DND-41 (cell line): ENCODE measurements at regions not wholly inside any gene's neighbourhood (a gene's known extent, or its start where the extent isn't known, plus 50 kb on each side); places are given as distances from the start of the nearest gene placed in this dataset.

ENCODE experiments used
- ATAC-seq: fragments of 200-7000 bp; cut with Tn5 transposase; 3 replicates; pipeline ENCODE4 v1.9.1; 2021; ENCODE audit warnings: low read depth; ENCODE audit not compliant: insufficient read depth
- DNase-seq: peaks from one replicate; pipeline ENCODE4 v3.0.0-alpha.2; 2020
- H2AFZ ChIP-seq: 2 replicates; pipeline ENCODE4 v1.6.0; 2012; ENCODE audit warnings: low read depth, low read length
- H3K27ac ChIP-seq: 2 replicates; pipeline ENCODE4 v1.5.1; 2012; ENCODE audit warnings: low read length, inconsistent platforms
- H3K27me3 ChIP-seq: fragments of 200-600 bp; sonication (generic); 2 replicates; pipeline ENCODE4 v1.6.0; 2012; ENCODE audit warnings: low read length, mild to moderate bottlenecking, inconsistent platforms; ENCODE audit not compliant: insufficient read depth, poor library complexity
- H3K36me3 ChIP-seq: 2 replicates; pipeline ENCODE4 v1.5.1; 2012; ENCODE audit warnings: low read length, inconsistent platforms; ENCODE audit not compliant: insufficient read depth
- H3K4me1 ChIP-seq: 2 replicates; pipeline ENCODE4 v1.5.1; 2012; ENCODE audit warnings: mild to moderate bottlenecking, low read length; ENCODE audit not compliant: insufficient read depth
- H3K4me2 ChIP-seq: 2 replicates; pipeline ENCODE4 v1.6.0; 2012; ENCODE audit warnings: mild to moderate bottlenecking, moderate library complexity, low read length, inconsistent platforms; ENCODE audit not compliant: insufficient read depth
- H3K4me3 ChIP-seq, 2 experiments: fragments of 200-600 bp in 1 of 2; shearing (Covaris generic) in 1 of 2; 2 replicates each; pipeline ENCODE4 v1.5.1; 2012 to 2016; ENCODE audit warnings: inconsistent platforms in 2 of 2, low read length in 2 of 2, mild to moderate bottlenecking in 2 of 2, low read depth in 1 of 2, moderate library complexity in 1 of 2
- H3K79me2 ChIP-seq: 2 replicates; pipeline ENCODE4 v1.6.0; 2012; ENCODE audit warnings: low read length, inconsistent platforms; ENCODE audit not compliant: insufficient read depth
- H3K9ac ChIP-seq: 2 replicates; pipeline ENCODE4 v1.6.0; 2012; ENCODE audit warnings: low read depth, mild to moderate bottlenecking, inconsistent platforms, low read length, moderate library complexity
- H3K9me3 ChIP-seq: 2 replicates; pipeline ENCODE4 v1.5.1; 2012; ENCODE audit warnings: low read length, moderate library complexity, mild to moderate bottlenecking, inconsistent platforms; ENCODE audit not compliant: insufficient read depth, severe bottlenecking
- H4K20me1 ChIP-seq: 2 replicates; pipeline ENCODE4 v1.6.0; 2012; ENCODE audit warnings: low read length; ENCODE audit not compliant: insufficient read depth
- EZH2 ChIP-seq: IDR thresholded peaks from 3 replicates; pipeline ENCODE4 v1.6.1; 2012; ENCODE audit warnings: borderline replicate concordance, low read depth, mild to moderate bottlenecking, moderate library complexity, low read length, inconsistent platforms; ENCODE audit not compliant: severe bottlenecking
- TF ChIP-seq, protein P1 (sequence below): IDR thresholded peaks from 2 replicates; pipeline ENCODE4 v1.5.1; 2012; ENCODE audit warnings: borderline replicate concordance, low read length, moderate library complexity, mild to moderate bottlenecking; ENCODE audit not compliant: poor library complexity, severe bottlenecking; ENCODE audit errors: extremely low read depth

DNA sequence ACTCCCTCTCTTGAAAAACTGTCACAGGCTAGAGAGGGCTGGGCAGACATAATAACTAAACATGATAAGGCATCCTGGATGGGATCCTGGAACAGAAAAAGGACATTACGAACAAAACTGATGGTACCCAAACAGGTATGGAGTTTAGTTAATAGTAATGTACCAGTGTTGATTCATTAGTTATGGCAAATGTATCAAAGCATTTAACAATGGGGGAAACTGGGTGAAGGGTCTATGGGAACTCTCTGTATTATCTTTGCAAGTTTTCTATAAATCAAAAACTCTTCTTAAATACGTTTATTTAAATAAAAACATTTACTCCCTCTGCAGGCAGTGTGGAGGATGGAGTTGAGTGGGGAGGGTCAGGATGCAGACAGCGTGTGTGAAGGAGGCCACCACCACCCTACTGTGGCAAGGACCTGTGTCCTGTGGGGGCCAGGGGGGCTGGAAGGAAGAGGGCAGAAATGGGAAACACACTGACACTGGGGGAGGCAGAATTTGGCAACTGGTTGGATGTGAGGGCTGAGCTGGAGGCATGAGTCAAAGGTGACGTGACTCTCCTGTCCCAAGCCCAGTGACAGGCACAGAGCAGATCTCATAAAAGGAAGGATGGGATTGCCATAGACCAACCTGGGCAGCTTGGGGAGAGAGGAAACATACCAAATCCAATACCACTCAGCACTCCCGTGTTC lies 59.6 kb upstream of the ITGA11 start:
- Histone ChIP-seq H4K20me1 (no peaks in the 10 kb centered on the region), H3K27ac (no peak overlapping the region), H3K79me2 (no peaks in the 10 kb centered on the region), H2AFZ (no peak overlapping the region), H3K36me3 (no peaks in the 10 kb centered on the region), H3K4me2 (no peak overlapping the region), H3K9me3 (no peaks in the 10 kb centered on the region), H3K9ac (no peak overlapping the region), H3K4me3 (no peak overlapping the region), H3K27me3 (peaks cover 3% of the 10 kb centered on the region), H3K4me1 (no peaks in the 10 kb centered on the region)
- TF ChIP-seq, protein P1, sequence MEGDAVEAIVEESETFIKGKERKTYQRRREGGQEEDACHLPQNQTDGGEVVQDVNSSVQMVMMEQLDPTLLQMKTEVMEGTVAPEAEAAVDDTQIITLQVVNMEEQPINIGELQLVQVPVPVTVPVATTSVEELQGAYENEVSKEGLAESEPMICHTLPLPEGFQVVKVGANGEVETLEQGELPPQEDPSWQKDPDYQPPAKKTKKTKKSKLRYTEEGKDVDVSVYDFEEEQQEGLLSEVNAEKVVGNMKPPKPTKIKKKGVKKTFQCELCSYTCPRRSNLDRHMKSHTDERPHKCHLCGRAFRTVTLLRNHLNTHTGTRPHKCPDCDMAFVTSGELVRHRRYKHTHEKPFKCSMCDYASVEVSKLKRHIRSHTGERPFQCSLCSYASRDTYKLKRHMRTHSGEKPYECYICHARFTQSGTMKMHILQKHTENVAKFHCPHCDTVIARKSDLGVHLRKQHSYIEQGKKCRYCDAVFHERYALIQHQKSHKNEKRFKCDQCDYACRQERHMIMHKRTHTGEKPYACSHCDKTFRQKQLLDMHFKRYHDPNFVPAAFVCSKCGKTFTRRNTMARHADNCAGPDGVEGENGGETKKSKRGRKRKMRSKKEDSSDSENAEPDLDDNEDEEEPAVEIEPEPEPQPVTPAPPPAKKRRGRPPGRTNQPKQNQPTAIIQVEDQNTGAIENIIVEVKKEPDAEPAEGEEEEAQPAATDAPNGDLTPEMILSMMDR = no peak
- no peak for DNase-seq
- ATAC-seq = no peak

DNA sequence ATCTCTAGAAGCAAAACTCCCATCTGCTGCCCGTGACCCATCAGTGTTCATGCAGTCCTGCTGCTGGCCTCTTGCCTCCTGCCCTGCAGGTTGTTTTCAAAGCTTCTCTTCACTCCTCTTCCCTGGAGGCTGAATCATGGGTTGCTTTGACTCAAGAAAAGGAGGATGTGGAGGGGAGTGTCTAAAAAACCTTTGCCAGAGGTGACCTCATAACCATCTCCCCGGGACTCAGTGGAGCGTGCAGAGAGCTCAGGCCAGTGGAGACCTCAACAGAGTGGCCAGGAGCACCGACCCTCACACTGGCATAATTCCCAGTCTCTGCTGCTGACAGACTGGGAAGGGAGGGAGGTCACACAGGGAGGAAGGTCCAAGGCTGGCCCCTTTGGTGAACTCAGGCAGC lies 60.9 kb upstream of the ITGA11 start:
- H3K9me3 ChIP-seq = no peaks in the 10 kb centered on the region
- H4K20me1 ChIP-seq = no peaks in the 10 kb centered on the region
- no peak overlapping the region for H3K4me3 ChIP-seq
- ATAC-seq = no peak
- H2AFZ ChIP-seq = no peak overlapping the region
- H3K36me3 ChIP-seq = no peaks in the 10 kb centered on the region
- no peaks in the 10 kb centered on the region for H3K79me2 ChIP-seq
- no peak for DNase-seq
- TF ChIP-seq EZH2 = no peak
- TF ChIP-seq, protein P1 = no peak
- H3K4me2 ChIP-seq = no peak overlapping the region
- H3K4me1 ChIP-seq = no peaks in the 10 kb centered on the region
- no peak overlapping the region for H3K9ac ChIP-seq
- H3K27me3 ChIP-seq = peaks cover 3% of the 10 kb centered on the region
- no peak overlapping the region for H3K27ac ChIP-seq

DNA sequence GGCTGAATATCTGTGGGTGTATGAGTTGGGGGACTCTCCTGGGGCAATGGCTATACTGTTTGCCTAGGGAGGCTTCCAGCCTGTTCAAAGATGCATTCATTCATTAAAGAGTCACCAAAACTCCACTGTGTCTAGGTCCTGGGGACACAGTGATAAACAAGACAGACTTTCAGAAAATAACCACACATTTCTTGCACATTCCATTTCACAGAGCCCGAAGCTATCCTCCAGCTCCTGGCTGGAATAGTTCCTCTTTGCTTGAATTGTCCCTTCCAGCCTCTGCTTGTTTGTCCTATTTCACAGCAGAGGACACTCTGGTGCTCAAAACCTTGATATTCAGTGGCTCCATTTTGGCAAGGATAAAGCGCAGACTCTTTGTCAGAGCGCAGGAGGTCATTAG lies 61.7 kb upstream of the ITGA11 start:
- no peak overlapping the region for H2AFZ ChIP-seq
- H3K36me3 ChIP-seq = no peaks in the 10 kb centered on the region
- DNase-seq (no peak), ATAC-seq (no peak)
- peaks cover 3% of the 10 kb centered on the region for H3K27me3 ChIP-seq
- no peak overlapping the region for H3K9ac ChIP-seq
- H3K4me1 ChIP-seq = no peaks in the 10 kb centered on the region
- H3K27ac ChIP-seq = no peak overlapping the region
- no peak overlapping the region for H3K4me3 ChIP-seq
- H3K79me2 ChIP-seq = no peaks in the 10 kb centered on the region
- no peaks in the 10 kb centered on the region for H4K20me1 ChIP-seq
- no peaks in the 10 kb centered on the region for H3K9me3 ChIP-seq
- H3K4me2 ChIP-seq = no peak overlapping the region
- TF ChIP-seq, protein P1 = no peak
